ENCODE measurements at regions not wholly inside any gene's neighbourhood (a gene's known extent, or its start where the extent isn't known, plus 50 kb on each side); places are given as distances from the start of the nearest gene placed in this dataset.

GRCh38 chr7:34220506-34221185 is 315.3 kb downstream of the BMPER start:
- intact Hi-C loops (cut with DNase I; ENCODE audit: low total_unique reads) = no loop called here
- H3K27ac ChIP-seq = no peak overlapping the region
- H3K9me3 ChIP-seq = no peaks in the 10 kb centered on the region
- 70 to 72% methylated on average over 4 of the region's 4 CpGs for WGBS, 2 donors
- H3K4me1 ChIP-seq = no peaks in the 10 kb centered on the region
- H3K36me3 ChIP-seq (ENCODE audit: low read depth, missing control alignments) = no peaks in the 10 kb centered on the region
- DNase-seq = no peak
- TF ChIP-seq CTCF (IDR thresholded peaks at IDR 0.05) = no peak
- TF ChIP-seq POLR2A (IDR thresholded peaks at IDR 0.05) = no peak
- no peak overlapping the region for H3K4me3 ChIP-seq
- H3K27me3 ChIP-seq = no peaks in the 10 kb centered on the region

GRCh38 chr7:34222316-34222715 is 317.0 kb downstream of the BMPER start:
- TF ChIP-seq POLR2A (IDR thresholded peaks at IDR 0.05) (no peak), CTCF (IDR thresholded peaks at IDR 0.05) (no peak)
- Histone ChIP-seq H3K27ac (no peak overlapping the region), H3K27me3 (no peaks in the 10 kb centered on the region), H3K4me1 (no peaks in the 10 kb centered on the region), H3K9me3 (no peaks in the 10 kb centered on the region), H3K4me3 (no peak overlapping the region), H3K36me3 (ENCODE audit: low read depth, missing control alignments) (no peaks in the 10 kb centered on the region)
- intact Hi-C loops (cut with DNase I; ENCODE audit: low total_unique reads) = no loop called here
- no peak for DNase-seq

GRCh38 chr7:34222722-34223121 is 317.4 kb downstream of the BMPER start:
- no peaks in the 10 kb centered on the region for H3K27me3 ChIP-seq
- no peak for DNase-seq
- no peaks in the 10 kb centered on the region for H3K9me3 ChIP-seq
- intact Hi-C loops (cut with DNase I; ENCODE audit: low total_unique reads) = no loop called here
- TF ChIP-seq CTCF (IDR thresholded peaks at IDR 0.05) = no peak
- no peak for TF ChIP-seq POLR2A (IDR thresholded peaks at IDR 0.05)
- no peak overlapping the region for H3K27ac ChIP-seq
- H3K4me3 ChIP-seq = no peak overlapping the region
- no peaks in the 10 kb centered on the region for H3K36me3 ChIP-seq (ENCODE audit: low read depth, missing control alignments)
- H3K4me1 ChIP-seq = no peaks in the 10 kb centered on the region
- WGBS, 2 donors = 87 to 90% methylated on average over 1 of the region's 1 CpG

GRCh38 chr7:34224281-34224680 is 318.9 kb downstream of the BMPER start:
- no peaks in the 10 kb centered on the region for H3K27me3 ChIP-seq
- TF ChIP-seq POLR2A (IDR thresholded peaks at IDR 0.05) = no peak
- TF ChIP-seq CTCF (IDR thresholded peaks at IDR 0.05) = no peak
- no peak overlapping the region for H3K4me3 ChIP-seq
- H3K27ac ChIP-seq = no peak overlapping the region
- intact Hi-C loops (cut with DNase I; ENCODE audit: low total_unique reads) = no loop called here
- 47 to 87% methylated on average over 1 of the region's 1 CpG for WGBS, 2 donors
- H3K9me3 ChIP-seq = no peaks in the 10 kb centered on the region
- DNase-seq = no peak
- H3K36me3 ChIP-seq (ENCODE audit: low read depth, missing control alignments) = no peaks in the 10 kb centered on the region
- no peaks in the 10 kb centered on the region for H3K4me1 ChIP-seq

GRCh38 chr7:34225193-34225592 is 319.9 kb downstream of the BMPER start:
- H3K4me3 ChIP-seq = no peak overlapping the region
- intact Hi-C loops (cut with DNase I; ENCODE audit: low total_unique reads) = no loop called here
- no peaks in the 10 kb centered on the region for H3K36me3 ChIP-seq (ENCODE audit: low read depth, missing control alignments)
- no peak for DNase-seq
- no peaks in the 10 kb centered on the region for H3K4me1 ChIP-seq
- 84 to 86% methylated on average over 5 of the region's 5 CpGs for WGBS, 2 donors
- no peak overlapping the region for H3K27ac ChIP-seq
- no peaks in the 10 kb centered on the region for H3K27me3 ChIP-seq
- H3K9me3 ChIP-seq = no peaks in the 10 kb centered on the region
- no peak for TF ChIP-seq POLR2A (IDR thresholded peaks at IDR 0.05)
- no peak for TF ChIP-seq CTCF (IDR thresholded peaks at IDR 0.05)

Measured in testis (tissue), 2 donors.